Renal cortex interstitium (tissue), 11 donors: ENCODE measurements at regions not wholly inside any gene's neighbourhood (a gene's known extent, or its start where the extent isn't known, plus 50 kb on each side); places are given as distances from the start of the nearest gene placed in this dataset.

Source experiments
- DNase-seq, 11 donors: peaks; one replicate each; pipeline ENCODE4 v3.0.0-alpha.2; 2013; ENCODE audit warnings: low read depth in 9 of 11, low spot score in 4 of 11; ENCODE audit errors: extremely low read depth in 1 of 11

DNA sequence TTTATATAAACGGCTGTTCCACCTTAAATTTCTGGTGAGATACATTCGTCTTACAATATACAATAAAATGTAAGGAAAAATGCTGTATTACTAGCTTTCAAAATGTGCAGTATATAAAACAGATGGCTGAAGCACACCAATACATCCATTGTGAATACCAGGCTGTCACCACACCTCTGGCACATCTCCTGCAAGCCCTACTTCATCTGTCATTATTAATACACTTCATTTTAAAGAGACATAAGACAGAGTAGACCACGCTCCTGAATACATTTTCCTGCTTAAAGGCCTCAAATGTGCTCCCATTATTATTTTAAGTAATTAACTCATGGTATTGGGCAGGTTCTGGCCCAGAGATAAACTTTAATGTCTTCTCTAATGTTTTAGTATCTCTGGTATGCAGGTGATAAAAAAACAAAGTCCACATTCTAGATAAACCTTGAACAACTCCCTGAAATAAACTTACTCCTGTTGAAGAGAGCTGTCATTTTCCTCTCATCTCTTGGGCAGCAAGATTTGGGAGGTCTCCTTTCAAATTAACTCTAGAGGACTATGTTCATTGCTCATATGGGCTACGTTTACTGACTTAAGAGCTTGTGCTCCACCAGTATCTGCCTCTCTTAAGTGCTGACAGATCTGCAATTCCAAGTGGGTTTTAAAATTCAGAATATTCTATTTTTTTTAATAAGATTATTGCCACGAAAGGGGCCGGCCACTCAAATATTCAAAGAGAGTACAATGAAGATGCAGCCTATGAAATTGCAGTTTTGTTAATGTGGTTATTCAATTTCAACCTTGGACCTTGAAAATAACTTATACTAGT lies 396.5 kb upstream of the SEMA3D start:
- no peak for DNase-seq

DNA sequence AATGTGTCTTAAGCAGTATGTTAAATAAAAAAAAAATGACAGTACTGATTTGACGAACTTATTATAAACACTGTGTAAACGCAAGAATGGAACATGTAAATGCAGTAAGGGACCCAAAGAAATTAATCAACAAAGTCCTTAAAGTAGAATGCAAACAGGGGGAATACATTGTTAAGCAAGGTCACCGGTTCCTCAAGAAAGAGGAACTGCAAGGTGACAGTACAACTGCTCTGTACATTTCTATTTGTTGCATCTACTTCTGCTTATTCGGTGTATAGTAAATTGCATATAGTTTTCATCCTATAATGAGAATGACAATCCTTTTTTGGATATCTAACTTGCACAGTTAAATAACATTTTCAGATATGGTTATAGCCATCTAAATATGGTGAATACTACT lies 387.0 kb upstream of the SEMA3D start:
- no peak for DNase-seq

DNA sequence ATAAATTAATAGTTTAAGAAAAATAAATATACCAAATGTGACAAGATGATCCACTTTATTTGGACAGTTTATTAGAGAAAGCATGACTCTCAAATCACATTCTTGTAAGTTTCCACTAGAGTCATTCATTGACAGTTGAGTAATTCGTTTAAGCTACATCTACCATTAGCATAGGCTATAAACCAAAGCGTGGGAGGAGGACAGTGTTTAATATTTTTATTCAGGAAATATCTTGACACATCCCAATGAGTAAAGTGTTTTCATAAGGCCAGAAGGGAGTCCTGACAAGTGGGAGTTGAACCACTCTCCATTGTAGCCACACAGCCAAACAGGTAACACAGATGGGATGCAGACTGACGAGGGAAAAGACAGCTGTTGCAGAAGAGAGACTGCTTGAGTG lies 386.5 kb upstream of the SEMA3D start:
- peak in 1 of 11 donors; percentile 33 for DNase-seq

DNA sequence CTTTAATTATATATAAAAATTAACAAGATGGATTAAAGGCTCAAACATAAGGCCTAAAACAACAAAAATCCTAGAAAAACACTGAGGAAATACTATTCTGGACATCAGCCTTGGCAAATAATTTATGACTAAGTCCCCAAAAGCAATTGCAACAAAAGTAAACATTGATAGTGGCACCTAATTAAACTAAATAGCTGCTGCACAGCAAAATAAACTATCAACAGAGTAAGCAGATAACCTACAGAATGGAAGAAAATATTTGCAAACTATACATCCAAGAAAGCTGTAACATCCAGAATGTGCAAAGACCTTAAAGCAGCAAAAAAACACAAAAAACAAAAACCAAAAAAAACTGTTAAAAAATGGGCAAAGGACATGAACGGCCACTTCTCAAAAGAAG lies 384.0 kb upstream of the SEMA3D start:
- no peak for DNase-seq

DNA sequence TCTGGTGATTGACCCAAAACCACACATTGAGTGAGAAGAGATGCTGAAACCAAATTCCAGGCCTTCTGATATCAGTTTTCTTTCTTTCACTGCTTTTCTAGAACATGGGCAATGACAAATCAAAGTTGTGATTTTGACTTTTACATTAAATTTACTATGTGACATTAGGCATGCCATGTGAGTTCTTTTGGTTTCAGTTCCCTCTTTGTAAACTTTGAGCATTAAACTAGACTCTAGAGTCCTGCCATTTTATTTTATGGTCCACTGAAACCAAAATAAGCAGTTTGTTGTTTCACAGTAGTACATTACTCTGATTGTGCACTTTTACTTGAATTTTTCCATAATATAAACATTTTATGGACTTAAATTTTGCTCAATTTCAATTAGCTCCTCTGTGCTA lies 381.1 kb upstream of the SEMA3D start:
- no peak for DNase-seq

DNA sequence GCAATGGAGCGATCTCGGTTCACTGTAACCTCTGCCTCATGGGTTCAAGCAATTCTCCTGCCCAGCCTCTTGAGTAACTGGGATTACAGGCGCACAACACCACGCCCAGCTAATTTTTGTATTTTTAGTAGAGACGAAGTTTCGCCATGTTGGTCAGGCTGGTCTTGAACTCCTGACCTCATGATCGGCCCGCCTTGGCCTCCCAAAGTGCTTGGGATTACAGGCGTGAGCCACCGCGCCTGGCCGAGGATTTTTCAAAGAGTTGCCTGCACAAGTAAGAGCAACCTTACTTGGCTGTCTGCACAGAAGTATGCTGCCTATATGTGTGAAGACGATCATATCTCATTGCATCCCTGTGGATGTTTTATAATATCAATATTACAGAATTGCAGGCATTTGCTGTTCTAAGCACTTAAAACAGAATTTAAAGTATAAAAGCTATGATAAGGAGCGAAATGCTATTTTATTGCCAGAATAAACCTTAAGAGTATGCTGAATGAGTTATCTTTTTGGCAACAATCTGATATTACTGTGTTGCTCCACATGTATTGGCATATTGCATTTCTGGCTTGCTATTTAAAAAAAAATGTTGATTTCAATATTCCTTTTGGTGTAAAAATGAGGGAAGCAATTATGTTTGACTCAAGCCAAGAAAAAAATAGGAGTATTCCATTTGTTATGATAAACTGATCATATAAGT lies 379.4 kb upstream of the SEMA3D start:
- DNase-seq, result no peak

DNA sequence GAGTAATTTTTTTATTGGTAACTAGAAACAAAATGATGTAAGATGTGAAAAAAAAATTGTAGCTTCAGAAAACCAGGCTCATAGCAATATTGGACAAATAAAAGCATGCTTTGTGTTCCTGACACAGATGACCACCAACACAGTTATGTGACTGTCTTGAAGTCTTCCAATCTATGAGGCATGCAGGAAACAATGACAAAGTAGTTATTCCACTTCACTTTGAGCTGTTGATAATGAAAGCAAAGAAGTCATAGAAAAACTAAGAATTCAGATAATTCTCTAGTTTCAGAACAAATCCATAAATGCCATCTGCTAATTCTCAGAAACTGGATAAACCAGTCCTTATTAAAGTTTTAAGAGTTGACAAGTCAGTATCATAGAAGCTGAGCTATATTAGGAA lies 378.4 kb upstream of the SEMA3D start:
- DNase-seq, result no peak

DNA sequence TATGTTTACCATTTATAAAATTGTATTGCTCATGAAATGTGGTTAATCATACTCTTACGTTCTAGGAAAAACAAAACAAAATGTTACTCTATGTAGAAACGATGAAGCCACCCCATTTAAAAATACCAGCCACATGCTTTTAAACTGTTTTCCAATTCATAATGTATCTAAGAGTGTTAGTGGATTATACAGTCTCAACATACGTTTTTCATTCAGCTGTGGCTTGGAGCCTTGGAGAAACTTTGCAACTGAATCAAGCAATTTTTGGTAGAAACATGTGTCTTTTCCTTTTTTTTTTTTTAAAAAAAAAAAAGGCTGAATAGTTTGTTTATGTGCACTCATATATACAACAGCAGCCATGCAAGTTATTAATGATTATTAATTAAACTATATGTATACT lies 378.0 kb upstream of the SEMA3D start:
- DNase-seq, result no peak

DNA sequence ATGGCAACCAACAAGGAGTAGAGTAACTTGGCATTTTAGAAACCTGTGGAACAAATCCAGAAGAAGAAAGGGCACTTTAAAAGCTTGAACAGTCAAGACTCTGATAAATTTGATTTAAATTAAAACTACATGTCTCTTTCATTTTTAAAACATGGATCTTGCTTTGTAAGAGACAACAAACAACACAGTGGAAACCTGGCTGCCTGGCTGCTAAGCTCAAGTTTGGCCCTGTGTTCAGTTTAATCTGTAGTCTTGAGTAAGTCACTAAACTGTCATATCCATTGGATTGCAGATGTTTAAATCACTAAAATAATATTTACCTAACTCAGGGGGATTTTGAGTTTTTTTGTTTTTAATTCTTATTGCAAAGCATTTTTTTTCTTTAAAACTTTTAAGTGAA lies 374.9 kb upstream of the SEMA3D start:
- DNase-seq, result no peak

DNA sequence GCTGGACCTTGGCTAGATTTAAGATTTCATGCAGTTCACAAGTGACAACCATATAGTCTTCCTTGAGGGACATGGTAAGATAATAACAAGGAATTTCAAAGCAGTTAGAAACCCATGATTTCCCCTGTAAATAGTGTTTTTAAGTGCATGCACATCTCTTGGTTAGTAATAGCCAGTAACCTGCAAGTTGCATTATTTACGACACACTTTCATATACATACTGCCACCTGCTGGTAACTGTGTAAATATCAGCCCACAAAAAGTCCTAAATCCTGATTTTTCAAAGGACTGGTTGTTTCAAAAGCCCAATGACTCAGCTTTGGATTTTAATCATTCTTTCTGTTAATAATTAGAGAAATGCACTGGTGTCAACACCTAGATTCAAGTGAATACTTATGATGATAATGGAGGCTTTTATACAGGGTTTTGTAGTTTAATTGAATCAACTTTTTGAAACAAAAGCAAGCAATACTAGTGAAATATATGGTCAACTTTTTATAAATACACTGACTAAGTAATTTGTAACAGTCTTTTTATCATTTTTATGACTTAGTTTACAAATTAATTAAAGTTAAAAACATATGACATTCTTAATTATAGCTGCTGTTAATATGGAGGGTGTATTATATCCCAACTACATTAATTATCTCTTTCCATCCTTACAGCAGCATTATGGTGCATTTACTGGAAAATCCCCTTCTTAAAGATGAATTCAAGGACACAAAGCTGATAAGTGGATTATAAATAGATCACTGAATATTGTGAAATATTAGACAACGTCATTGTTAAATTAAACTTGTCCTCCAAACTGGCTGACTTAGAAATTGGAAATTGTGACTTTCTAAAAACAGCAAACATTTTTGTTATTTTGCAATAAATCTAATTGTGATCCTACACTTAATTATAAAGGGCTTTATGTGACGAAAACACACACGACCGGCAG lies 367.7 kb upstream of the SEMA3D start:
- DNase-seq, result peak; percentile 18 to 66 (median 45)

DNA sequence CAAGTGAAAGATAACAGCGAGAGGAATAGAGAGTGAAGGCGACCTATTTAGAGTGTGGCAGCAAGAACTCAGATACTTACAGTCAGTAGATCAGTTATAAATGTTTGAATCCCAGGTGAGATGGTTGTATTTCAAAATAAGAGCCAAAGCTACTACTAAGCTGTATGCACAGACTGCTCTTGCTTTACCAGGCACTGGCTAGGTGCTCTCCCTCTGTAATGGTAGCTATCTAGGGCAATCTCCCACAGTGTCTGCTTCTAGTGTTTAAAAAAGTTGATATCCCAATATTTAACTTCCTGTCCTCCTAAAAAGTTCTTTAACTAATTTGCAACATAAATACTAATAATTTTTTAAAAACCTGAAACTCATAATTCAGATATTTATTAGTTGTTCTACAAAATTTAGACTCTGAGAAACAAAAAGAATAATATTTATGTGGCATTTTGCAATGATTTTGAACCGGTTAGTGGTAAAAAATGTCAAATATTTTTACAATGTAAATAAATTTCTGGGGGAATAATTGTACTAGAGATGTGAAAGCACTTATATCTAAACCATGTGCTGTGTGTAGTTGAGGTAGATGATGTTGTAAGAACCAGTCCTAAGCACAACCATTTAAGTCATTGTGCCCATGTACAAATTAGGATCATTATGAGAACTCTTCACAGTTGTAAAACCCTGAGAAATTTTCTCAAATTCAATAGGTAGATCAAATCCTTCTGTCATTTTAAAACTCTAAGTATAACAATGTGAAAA lies 349.3 kb upstream of the SEMA3D start:
- no peak for DNase-seq

DNA sequence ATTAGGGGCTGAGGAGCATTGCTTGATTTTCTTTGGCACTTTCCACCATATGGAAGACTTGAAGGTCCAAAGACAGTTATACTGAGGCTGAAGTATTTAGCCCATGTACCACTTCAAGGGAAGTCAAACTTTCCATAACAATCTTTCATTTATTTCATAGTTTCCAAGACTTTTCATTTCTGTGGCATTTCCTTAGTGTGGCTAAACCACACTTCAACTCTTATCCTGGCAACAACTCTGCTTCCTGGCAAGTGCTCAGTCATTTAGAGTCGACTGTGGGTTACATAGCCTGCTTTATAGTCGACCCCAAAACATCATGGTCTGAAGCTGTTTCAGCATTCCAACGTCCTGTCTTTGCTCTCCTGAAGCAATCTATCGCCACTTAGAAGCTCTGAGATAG lies 343.0 kb upstream of the SEMA3D start:
- no peak for DNase-seq

DNA sequence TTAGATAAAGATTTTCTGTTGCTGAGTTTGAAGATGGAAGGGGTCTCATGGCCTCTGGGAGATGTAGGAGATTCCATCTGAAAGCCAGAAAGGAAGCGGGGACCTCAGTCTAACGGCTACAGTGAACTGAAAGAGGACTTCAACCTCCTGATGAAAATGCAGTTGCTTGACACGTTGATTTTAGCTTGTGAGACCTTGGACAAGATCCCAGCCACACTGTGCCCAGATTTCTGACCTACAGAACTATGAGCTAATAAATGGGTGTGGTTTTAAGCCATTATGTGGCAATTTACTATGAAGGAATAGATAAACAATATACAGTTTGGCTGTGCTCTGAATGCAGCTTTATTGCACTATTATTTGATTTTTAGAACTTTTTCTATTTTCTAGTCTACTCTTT lies 342.3 kb upstream of the SEMA3D start:
- DNase-seq, result no peak

DNA sequence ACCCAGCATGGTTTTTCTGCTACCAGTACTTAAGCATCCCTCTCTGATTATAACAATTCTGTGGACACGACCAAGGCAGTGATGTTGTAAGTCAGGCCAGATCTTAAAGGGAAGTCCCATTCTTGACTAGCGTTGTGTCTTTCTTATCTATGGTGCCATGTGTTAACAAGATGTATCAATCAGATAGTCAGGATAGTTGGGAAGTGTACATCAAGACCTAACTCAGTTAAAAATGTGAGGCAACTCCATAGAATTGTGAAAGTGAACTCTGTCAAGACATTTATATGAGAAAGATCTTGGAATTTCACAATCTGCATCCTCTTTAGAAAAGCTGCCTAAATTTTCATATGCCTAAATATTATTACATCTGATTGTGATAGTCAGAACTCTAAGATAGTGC lies 341.7 kb upstream of the SEMA3D start:
- DNase-seq, result no peak

DNA sequence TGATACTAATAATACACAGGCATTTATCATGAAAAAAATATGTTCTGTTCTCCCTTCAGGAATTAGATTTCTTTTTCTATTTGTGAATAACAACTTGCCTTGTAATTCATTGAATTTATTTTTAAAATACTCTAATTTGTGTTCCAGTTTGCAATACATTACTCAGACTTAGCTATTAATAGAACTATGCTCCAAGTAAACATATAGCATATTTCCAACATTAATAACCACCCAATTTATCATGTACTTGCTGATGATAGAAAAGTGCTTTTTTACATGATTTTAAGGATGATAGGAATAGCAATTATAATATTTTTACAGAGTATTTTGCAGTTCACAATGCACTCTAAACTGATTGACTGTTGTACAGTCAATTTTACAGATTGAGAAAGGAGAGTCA lies 338.8 kb upstream of the SEMA3D start:
- no peak for DNase-seq

DNA sequence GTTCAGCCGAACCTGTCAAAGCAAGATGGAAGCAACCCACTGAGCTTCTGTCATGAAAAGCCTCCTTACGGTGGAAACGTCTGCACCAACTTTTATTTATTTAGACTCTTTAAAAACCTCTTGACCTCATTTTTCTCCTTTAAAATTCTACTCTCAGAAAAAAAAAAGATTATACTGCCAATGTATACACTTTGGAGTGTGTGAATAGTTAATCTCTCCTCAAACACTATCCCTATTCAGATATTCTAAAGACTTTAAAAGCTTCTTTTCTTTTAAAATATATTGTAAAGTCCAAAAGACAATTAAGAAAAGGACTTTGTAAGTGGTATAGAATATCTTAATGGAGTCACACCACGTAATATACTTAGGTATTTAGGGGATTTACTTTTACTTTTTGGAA lies 335.2 kb upstream of the SEMA3D start:
- DNase-seq, result no peak

DNA sequence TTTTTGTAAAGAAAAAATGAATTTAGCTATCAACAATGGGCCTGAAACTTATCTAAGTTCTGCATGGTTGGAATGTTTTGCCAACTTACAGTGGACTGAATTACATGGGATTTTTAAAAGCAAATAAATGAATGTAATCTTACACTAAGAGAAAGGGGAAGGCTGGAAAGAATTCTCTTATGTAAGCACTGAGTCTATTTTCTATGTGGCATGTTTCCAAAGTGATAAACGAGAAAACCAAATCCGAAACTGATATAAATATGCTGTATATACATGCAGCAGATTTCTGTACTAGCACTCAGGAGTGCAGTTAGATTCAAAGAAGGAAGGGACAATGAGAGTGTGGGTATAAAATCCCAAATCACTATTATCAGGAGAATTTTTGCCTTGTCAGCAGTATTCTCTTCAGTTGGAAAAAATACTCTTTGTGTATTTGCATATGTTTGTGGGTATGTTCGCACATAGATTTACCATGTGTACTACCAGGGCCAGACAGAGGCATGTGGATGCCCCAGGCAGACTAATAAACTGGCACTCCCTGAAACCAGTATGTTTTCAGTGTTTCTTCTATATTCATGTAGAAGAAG lies 334.3 kb upstream of the SEMA3D start:
- peak in 1 of 11 donors; percentile 15 for DNase-seq

DNA sequence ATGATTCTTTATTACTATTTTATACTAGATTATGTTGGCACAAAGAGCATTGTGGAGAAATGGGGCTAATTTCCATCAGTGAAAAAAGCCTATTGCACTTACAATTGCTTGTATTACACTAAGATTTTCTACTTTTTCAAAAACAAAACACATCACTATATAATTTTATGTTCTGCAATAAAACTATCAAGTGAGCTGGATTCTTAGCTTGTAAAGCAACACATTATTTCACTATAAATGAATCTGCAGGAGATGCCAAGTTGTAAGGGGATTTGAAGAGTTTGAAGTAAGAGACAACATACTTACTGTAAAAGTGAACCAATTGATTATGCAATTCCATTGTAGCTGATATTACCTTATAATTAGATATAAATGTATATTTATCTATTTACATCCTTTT lies 333.3 kb upstream of the SEMA3D start:
- no peak for DNase-seq

DNA sequence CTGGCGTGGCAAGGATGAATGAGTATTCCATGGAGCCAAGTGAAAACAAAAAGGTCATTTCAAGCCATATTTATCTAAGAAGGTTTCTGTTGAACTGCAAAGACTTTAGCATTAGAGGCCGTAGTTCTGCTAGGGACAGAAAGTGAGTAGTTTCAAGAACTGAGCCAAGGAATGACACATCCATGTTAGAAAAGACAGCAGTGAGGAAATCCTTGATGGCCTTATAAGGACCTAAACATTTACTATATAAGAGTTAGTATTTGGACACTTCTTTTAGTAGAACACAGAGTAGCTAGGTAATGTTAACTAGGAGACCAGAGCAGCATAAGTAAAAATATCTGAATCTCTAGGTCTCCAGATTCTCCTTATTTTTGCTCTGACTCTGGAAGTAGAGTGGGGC lies 329.8 kb upstream of the SEMA3D start:
- DNase-seq, result no peak
